Breast epithelium (tissue), 3 donors: ENCODE measurements at regions not wholly inside any gene's neighbourhood (a gene's known extent, or its start where the extent isn't known, plus 50 kb on each side); places are given as distances from the start of the nearest gene placed in this dataset.

ENCODE experiments used
- POLR2AphosphoS5 ChIP-seq, 3 donors: sonication (generic); formaldehyde crosslinking; IDR thresholded peaks; one replicate each; pipeline ENCODE4 v1.6.1; 2017; ENCODE audit warnings: antibody characterized with exemption in 3 of 3
- TF ChIP-seq, protein P1 (sequence below), 3 donors: fragments of 450-650 bp; IDR thresholded peaks; one replicate each; pipeline ENCODE4 v1.5.1; 2016 to 2017; ENCODE audit warnings: antibody characterized with exemption in 3 of 3, mild to moderate bottlenecking in 3 of 3, moderate library complexity in 3 of 3

DNA sequence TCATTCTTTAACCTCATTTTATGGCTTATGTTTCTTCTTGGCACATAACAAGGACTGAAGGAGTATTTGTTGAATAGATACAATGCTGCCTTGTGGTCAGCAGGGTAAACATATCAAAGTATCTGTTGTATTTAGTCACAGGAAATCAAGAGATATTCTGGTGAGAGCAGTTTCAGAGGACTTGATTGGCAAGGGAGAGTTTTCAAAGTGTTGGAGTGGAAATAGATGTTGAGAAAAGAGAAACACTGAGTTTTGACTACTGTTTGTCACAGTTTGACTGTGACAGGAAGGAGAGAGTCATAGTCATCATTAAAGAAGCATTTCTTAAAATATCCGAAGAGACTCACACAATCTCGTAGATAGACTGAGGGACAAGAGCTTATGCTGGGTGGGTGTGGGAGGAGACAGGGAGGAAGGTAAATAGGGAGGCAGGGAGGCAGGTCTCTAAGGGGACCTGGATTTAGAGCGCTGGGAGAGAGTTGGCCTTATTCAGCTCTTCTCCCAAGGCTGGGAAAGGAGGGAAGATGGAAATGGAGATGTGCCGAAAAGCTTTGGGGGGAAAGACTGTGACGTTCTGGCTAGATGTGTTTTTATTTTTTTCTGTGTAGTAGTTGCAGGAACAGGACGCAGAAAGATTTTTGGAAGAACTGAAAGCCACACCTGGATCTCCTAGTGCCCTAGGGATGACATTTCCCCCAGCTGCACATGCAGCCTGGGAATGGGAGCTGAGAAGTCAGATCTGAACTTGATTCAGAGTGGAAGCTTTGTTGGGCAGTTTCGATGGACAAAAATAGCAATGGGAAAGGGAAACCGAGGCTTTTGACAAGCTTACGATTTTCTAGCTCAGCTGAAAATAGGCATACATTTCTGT lies 65.0 kb upstream of the IFNGR1 start:
- TF ChIP-seq, protein P1, sequence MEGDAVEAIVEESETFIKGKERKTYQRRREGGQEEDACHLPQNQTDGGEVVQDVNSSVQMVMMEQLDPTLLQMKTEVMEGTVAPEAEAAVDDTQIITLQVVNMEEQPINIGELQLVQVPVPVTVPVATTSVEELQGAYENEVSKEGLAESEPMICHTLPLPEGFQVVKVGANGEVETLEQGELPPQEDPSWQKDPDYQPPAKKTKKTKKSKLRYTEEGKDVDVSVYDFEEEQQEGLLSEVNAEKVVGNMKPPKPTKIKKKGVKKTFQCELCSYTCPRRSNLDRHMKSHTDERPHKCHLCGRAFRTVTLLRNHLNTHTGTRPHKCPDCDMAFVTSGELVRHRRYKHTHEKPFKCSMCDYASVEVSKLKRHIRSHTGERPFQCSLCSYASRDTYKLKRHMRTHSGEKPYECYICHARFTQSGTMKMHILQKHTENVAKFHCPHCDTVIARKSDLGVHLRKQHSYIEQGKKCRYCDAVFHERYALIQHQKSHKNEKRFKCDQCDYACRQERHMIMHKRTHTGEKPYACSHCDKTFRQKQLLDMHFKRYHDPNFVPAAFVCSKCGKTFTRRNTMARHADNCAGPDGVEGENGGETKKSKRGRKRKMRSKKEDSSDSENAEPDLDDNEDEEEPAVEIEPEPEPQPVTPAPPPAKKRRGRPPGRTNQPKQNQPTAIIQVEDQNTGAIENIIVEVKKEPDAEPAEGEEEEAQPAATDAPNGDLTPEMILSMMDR (IDR thresholded peaks at IDR 0.05), result no peak
- TF ChIP-seq POLR2AphosphoS5 (IDR thresholded peaks at IDR 0.05), result no peak
